C4-2B (cell line): ENCODE measurements at regions not wholly inside any gene's neighbourhood (a gene's known extent, or its start where the extent isn't known, plus 50 kb on each side); places are given as distances from the start of the nearest gene placed in this dataset.
A peak's percentile ranks its signal among the peaks of the same experiment; 100 is the strongest.

Experiments
- H3K27ac ChIP-seq: fragments of 450-650 bp; 2 replicates; pipeline ENCODE4 v1.5.1; 2017
- ZFX ChIP-seq: fragments of 450-650 bp; IDR thresholded peaks from 2 replicates; pipeline ENCODE4 v1.6.1; 2017
- TF ChIP-seq, protein P1 (sequence below): fragments of 450-650 bp; conservative IDR thresholded peaks from 2 replicates; pipeline ENCODE4 v1.5.1; 2017; ENCODE audit warnings: mild to moderate bottlenecking

DNA sequence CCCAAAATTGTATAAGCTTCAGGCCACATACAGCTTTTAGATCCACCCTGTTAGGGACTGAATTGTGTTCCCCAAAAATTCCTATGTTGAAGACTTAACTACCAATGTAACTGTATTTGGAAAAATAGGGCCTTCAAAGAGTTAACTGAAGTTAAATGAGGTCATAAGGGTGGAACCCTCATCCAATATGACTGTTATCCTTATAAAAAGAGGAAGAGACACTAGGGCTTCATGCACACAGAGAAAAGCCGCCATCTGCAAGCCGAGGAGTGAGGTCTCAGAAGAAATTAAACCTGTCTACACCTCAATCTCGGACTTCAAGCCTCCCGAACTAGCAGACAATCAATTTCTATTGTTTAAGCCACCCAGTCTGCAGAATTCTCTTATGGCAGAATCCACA, 317.9 kb upstream of the NFE2L3 start:
- H3K27ac ChIP-seq, result no peak overlapping the region
- no peak for TF ChIP-seq ZFX
- TF ChIP-seq, protein P1, sequence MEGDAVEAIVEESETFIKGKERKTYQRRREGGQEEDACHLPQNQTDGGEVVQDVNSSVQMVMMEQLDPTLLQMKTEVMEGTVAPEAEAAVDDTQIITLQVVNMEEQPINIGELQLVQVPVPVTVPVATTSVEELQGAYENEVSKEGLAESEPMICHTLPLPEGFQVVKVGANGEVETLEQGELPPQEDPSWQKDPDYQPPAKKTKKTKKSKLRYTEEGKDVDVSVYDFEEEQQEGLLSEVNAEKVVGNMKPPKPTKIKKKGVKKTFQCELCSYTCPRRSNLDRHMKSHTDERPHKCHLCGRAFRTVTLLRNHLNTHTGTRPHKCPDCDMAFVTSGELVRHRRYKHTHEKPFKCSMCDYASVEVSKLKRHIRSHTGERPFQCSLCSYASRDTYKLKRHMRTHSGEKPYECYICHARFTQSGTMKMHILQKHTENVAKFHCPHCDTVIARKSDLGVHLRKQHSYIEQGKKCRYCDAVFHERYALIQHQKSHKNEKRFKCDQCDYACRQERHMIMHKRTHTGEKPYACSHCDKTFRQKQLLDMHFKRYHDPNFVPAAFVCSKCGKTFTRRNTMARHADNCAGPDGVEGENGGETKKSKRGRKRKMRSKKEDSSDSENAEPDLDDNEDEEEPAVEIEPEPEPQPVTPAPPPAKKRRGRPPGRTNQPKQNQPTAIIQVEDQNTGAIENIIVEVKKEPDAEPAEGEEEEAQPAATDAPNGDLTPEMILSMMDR, result no peak

DNA sequence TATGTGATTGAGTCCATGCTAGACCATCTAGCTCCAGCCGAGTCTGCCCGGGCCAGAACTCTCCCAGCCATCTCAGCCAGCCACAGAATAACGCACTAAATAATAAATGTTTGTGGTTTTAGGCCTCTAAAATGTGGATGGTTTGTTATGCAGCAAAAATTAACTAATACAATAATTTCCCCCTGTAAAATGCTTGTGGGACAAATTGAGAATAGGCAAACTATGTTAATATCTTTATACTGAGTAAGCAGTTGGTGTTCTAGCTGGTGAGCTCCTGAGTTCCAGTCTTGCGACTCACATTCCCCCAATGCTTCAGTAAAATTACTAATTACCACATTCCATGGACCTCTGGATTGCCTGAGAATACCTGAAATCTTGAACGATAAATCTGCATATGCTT, 316.8 kb upstream of the NFE2L3 start:
- TF ChIP-seq, protein P1, result no peak
- no peak for TF ChIP-seq ZFX
- H3K27ac ChIP-seq, result no peak overlapping the region

DNA sequence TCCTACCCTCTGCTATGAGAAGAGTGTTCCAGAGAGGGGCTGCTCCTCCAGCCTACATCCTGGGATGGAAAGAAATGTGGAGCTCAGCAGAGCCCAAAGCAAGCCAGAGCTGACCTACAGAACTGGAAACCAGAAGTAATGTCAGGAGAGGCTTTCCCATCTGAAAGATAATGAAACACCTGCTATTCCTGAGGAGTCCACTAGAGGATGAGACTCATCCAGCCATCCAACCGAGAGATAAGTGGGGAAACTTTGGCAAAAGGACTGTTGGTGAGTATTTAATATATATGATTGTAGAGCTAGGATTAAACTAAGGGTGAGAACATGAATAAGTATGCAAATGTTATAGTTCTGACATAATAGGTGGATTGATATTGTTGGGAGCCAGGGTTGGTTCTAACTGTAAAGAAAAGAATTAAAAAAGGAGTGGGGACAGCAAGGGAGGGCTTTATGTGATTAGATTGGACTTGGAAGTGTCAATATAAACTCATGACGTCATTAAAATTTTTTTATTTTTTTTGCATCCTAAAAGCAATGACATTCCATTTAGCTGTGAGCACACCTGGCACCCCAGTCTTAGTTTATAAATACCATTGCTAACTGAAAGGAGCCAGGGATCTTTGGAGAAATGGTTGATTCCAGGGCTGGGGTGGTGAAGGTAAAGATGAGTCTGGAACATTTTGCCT, 312.8 kb upstream of the NFE2L3 start:
- TF ChIP-seq ZFX, result no peak
- TF ChIP-seq, protein P1, result peak; percentile 66
- no peak overlapping the region for H3K27ac ChIP-seq

DNA sequence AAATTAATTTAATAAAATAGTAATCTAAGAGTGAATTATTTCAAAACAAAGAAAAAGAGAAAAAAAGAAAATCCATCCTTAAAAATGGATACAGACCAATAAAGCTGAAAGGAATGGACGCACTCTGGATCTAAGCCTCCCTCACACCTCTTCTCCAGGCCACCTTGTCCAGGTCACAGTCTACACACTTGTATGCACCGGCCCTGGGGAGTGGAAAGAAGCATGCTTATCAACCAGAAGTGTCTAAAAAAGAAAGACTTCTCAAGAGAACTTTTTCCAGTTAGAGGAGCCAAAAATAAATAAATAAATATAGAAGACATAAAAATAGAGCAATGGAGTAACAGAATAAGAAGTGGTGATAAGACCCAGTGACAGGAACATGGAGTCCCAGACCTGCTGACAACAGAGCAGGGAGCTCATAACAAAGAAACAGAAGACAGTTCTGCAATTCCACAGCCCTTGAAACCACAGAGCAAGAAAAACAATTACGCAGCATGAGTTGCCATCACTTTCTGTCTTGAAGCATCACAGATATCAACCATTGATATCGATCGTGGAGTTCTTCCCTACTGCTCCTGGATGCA, 311.7 kb upstream of the NFE2L3 start:
- H3K27ac ChIP-seq, result no peak overlapping the region
- TF ChIP-seq ZFX, result no peak
- TF ChIP-seq, protein P1, result no peak

DNA sequence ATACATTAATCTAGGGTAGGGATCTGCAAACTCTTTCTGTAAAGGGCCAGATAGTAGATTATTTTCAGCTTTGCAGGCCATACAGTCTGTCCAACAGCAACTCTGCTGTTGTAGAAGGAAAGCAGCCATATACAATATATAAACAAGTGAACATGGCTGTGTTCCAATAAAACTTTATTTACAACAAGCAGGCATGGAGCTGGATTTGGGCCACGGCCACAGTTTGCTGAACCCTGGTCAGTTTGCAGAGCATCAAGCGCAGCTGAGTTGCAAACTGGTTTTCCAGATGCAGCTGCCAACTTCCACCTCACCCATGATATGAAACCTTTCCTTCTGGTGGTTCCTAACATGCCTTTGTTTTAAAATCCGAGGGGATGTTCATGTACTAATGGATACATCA, 310.4 kb upstream of the NFE2L3 start:
- no peak overlapping the region for H3K27ac ChIP-seq
- TF ChIP-seq, protein P1, result no peak

DNA sequence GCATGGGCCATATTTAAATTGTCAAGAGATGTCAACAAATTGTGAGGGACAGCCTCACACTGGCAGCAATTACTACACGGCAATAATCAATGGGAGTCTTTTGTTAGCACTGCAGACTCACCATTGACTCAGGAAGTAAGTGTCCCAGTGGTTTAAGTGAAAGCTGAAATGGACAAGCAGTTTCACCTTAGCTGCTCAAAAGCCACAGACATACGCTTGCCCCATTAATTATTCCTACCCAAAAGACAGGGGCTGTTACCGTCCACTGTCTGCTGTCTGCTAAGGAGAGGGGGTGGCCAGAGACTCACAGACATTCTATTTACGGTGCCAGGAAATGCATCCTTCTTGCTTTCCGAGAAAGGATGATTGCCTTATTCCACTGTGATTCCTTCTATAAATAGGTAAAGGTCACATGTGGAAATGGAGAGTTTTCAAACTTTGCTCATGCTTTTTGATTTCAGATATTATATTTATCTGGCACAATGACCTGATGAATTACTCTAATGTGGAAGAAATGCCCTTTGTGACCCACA, 309.7 kb upstream of the NFE2L3 start:
- H3K27ac ChIP-seq, result no peak overlapping the region

DNA sequence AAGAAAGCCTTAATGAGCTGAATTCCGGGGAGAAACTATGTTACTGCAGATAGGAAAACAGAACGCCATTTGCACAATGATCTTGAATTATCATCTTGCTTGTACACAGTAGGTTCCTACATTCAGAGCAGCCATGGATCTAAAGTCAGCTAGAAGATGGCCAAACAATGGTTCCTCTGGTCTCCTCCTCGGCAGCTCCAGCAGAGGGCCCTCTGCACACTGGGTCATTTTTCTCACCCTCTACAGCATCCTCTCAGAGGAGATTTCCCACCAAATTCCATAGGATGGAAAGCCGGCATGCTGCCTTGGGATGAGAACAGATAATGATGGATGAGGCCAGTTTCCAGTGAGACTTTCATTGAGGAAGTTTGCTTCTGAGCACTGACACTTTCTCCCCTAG, 308.5 kb upstream of the NFE2L3 start:
- H3K27ac ChIP-seq, result no peak overlapping the region
- TF ChIP-seq, protein P1, result no peak
- no peak for TF ChIP-seq ZFX

More for the DNA sequence above, 309.7 kb upstream of the NFE2L3 start:
- no peak for TF ChIP-seq ZFX
- TF ChIP-seq, protein P1, result no peak
